ENCODE measurements at regions not wholly inside any gene's neighbourhood (a gene's known extent, or its start where the extent isn't known, plus 50 kb on each side); places are given as distances from the start of the nearest gene placed in this dataset.

DNA sequence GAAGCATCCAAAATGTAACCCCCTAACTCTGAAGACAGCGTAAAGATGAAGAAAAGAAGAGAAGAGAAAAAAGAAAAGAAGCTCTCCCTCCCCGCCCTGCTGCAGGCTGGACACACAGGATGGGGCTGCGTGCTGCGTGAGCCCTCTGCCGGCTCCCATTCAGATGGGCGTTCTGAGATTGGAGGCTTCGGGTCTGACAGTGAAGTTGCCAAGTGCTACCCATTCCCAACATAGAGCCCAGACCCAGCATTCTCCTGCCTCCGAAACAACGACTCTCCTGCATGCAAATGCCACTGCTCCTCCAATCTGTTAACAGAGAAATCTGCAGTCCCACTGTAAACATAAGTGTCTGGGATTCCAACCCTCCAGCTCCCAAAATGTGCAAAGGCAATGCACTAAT lies 234.9 kb downstream of the BCL11A start:
- TF ChIP-seq, protein P1, sequence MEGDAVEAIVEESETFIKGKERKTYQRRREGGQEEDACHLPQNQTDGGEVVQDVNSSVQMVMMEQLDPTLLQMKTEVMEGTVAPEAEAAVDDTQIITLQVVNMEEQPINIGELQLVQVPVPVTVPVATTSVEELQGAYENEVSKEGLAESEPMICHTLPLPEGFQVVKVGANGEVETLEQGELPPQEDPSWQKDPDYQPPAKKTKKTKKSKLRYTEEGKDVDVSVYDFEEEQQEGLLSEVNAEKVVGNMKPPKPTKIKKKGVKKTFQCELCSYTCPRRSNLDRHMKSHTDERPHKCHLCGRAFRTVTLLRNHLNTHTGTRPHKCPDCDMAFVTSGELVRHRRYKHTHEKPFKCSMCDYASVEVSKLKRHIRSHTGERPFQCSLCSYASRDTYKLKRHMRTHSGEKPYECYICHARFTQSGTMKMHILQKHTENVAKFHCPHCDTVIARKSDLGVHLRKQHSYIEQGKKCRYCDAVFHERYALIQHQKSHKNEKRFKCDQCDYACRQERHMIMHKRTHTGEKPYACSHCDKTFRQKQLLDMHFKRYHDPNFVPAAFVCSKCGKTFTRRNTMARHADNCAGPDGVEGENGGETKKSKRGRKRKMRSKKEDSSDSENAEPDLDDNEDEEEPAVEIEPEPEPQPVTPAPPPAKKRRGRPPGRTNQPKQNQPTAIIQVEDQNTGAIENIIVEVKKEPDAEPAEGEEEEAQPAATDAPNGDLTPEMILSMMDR (IDR thresholded peaks at IDR 0.05; ENCODE audit: borderline replicate concordance, extremely low read depth, low read length, poor library complexity, severe bottlenecking) = no peak
- TF ChIP-seq EZH2 (IDR thresholded peaks at IDR 0.05; ENCODE audit: borderline replicate concordance, low read depth, low read length, severe bottlenecking) = no peak
